ENCODE measurements at regions not wholly inside any gene's neighbourhood (a gene's known extent, or its start where the extent isn't known, plus 50 kb on each side); places are given as distances from the start of the nearest gene placed in this dataset.

DNA sequence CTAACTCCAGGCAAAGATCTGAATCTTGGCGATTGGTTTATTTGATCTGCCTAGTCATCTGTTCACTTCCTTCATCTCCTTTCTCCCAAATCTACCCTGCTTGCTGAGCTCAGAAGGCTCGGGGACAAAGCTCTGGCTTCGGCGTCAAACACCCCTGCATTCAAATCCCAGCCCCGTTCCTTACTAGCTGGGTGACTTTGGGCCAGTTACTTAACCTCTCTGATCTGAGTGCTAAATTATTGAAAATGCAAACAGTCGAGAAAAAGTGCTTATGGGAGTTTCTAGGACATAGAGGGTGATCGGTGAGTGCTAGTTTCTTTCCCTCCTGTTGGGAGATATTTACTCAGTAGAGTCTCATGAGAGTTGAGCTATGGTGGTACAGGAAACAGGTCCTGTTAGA lies 121.2 kb upstream of the RFLNA start:
- H3K27me3 ChIP-seq (replicated peaks in 1 of 4; ENCODE audit: control extremely low read depth in 1 of 4, control insufficient read depth in 3 of 4, insufficient read depth in 4 of 4, low read length in 3 of 4), result peaks cover 0 to 4% (median 0%) of the 10 kb centered on the region in 4 experiments
- CTCF ChIA-PET, result interaction anchor here (0.5 kb wide), 1 partner anchor 62 kb away, joined by 3 read pairs; no protein-coding TSS in a partner anchor

DNA sequence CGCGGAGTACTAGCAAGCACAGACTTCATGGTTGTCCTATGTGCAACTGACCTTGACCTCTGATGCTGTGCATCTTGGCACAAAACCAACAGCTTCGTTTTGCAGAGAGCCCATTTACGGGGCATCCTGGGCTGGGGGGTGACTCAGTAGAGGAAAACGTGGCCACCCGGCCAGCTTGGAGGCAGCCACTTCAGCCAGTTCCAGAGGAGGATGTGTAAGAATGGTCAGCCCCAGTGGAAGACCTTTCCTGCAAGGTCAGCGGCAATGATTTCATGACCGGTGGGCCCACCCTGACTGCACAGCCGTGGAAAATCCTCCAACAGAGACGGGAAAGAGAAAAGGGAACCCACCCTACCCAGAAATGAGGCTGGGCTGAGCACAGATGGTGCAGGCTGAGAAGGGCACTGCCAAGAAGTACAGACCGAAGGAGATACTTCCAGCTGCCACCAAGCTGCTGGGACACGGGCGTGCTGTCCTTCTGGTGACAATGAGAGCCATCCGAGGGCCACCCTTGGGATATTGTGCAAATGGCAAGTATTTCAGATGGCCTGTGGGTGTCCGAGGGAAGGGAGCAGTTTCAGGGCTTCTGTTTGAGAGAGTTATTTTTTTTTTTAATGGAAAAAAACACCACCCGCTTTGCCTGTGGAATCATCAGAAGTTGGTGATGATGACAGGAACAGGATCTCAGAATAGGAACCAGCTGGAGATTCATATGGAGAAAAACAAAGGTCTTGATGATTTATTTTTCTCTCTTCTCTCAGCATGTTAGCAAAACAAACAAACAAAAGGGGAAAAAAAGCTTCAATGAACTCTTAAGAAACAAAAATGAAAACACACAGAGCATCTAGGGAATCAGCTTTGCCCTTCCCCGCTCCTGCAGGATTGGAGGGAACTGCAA lies 120.2 kb upstream of the RFLNA start:
- Mint-ChIP-seq H3K4me1 (no peaks in the 10 kb centered on the region), H3K4me3 (no peak overlapping the region), H3K9me3 (ENCODE audit: insufficient read depth) (no peaks in the 10 kb centered on the region), H3K27me3 (peaks cover 4% of the 10 kb centered on the region), H3K27ac (no peak overlapping the region)
- H3K4me2 ChIP-seq (replicated peaks; ENCODE audit: low read depth, low read length, poor library complexity, severe bottlenecking), result no peak overlapping the region
- ChIA-PET POLR2A (no interaction called here), CTCF (interaction anchor here (0.5 kb wide), 1 partner anchor 61 kb away, joined by 3 read pairs; no protein-coding TSS in a partner anchor)
- H2AFZ ChIP-seq (ENCODE audit: insufficient read depth, low read depth, low read length, poor library complexity, severe bottlenecking), result no peak overlapping the region
- no peaks in the 10 kb centered on the region for H3K36me3 ChIP-seq (replicated peaks in 1 of 2; ENCODE audit: control extremely low read depth in 1 of 2, control insufficient read depth in 1 of 2, extremely low read depth in 1 of 2, insufficient read depth in 2 of 2, low read length in 1 of 2)
- DNase-seq (no peak), ATAC-seq (ENCODE audit: low read depth) (no peak)
- no peaks in the 10 kb centered on the region for H3K4me1 ChIP-seq (ENCODE audit: control insufficient read depth in 2 of 2, insufficient read depth in 2 of 2, low read length in 2 of 2)
- no peak overlapping the region for H3K4me3 ChIP-seq (ENCODE audit: control extremely low read depth in 1 of 5, extremely low read depth in 1 of 5, insufficient read depth in 1 of 5, low read depth in 2 of 5, low read length in 4 of 5)
- no peak overlapping the region for H3K27ac ChIP-seq (ENCODE audit: low read length in 2 of 2)
- 81% methylated on average over 16 of the region's 17 CpGs for WGBS (ENCODE audit: insufficient coverage)
- H3K9ac ChIP-seq (ENCODE audit: low read length), result no peak overlapping the region
- H4K20me1 ChIP-seq (ENCODE audit: control insufficient read depth, insufficient read depth, low read length, poor library complexity, severe bottlenecking), result no peaks in the 10 kb centered on the region
- H3K79me2 ChIP-seq (ENCODE audit: control insufficient read depth, insufficient read depth, low read length), result no peaks in the 10 kb centered on the region
- intact Hi-C loops (cut with micrococcal nuclease), result no loop called here
- H3K27me3 ChIP-seq (replicated peaks in 1 of 4; ENCODE audit: control extremely low read depth in 1 of 4, control insufficient read depth in 3 of 4, insufficient read depth in 4 of 4, low read length in 3 of 4), result peaks cover 0 to 4% (median 0%) of the 10 kb centered on the region in 4 experiments
- no peak for TF ChIP-seq EZH2 (IDR thresholded peaks at IDR 0.05; ENCODE audit: borderline replicate concordance, insufficient read depth, low read depth, low read length, poor library complexity, severe bottlenecking)
- TF ChIP-seq, protein P1, sequence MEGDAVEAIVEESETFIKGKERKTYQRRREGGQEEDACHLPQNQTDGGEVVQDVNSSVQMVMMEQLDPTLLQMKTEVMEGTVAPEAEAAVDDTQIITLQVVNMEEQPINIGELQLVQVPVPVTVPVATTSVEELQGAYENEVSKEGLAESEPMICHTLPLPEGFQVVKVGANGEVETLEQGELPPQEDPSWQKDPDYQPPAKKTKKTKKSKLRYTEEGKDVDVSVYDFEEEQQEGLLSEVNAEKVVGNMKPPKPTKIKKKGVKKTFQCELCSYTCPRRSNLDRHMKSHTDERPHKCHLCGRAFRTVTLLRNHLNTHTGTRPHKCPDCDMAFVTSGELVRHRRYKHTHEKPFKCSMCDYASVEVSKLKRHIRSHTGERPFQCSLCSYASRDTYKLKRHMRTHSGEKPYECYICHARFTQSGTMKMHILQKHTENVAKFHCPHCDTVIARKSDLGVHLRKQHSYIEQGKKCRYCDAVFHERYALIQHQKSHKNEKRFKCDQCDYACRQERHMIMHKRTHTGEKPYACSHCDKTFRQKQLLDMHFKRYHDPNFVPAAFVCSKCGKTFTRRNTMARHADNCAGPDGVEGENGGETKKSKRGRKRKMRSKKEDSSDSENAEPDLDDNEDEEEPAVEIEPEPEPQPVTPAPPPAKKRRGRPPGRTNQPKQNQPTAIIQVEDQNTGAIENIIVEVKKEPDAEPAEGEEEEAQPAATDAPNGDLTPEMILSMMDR (IDR thresholded peaks at IDR 0.05), result no peak
- no peaks in the 10 kb centered on the region for H3K9me3 ChIP-seq (ENCODE audit: control extremely low read depth in 1 of 3, control insufficient read depth in 2 of 3, insufficient read depth in 1 of 3, low read length in 2 of 3)

More for the DNA sequence above, 121.2 kb upstream of the RFLNA start:
- H3K36me3 ChIP-seq (replicated peaks in 1 of 2; ENCODE audit: control extremely low read depth in 1 of 2, control insufficient read depth in 1 of 2, extremely low read depth in 1 of 2, insufficient read depth in 2 of 2, low read length in 1 of 2), result no peaks in the 10 kb centered on the region
- WGBS (ENCODE audit: insufficient coverage), result 78% methylated on average over 3 of the region's 7 CpGs
- no peak overlapping the region for H3K4me3 Mint-ChIP-seq
- no peaks in the 10 kb centered on the region for H3K9me3 Mint-ChIP-seq (ENCODE audit: insufficient read depth)
- H3K9ac ChIP-seq (ENCODE audit: low read length), result no peak overlapping the region
- no peaks in the 10 kb centered on the region for H4K20me1 ChIP-seq (ENCODE audit: control insufficient read depth, insufficient read depth, low read length, poor library complexity, severe bottlenecking)
- no peak for DNase-seq
- no peaks in the 10 kb centered on the region for H3K4me1 Mint-ChIP-seq
- no peak overlapping the region for H3K27ac ChIP-seq (ENCODE audit: low read length in 2 of 2)
- no peaks in the 10 kb centered on the region for H3K79me2 ChIP-seq (ENCODE audit: control insufficient read depth, insufficient read depth, low read length)
- no peak overlapping the region for H3K27ac Mint-ChIP-seq
- H3K9me3 ChIP-seq (ENCODE audit: control extremely low read depth in 1 of 3, control insufficient read depth in 2 of 3, insufficient read depth in 1 of 3, low read length in 2 of 3), result no peaks in the 10 kb centered on the region
- peaks cover 4% of the 10 kb centered on the region for H3K27me3 Mint-ChIP-seq
- POLR2A ChIA-PET, result no interaction called here
- H3K4me2 ChIP-seq (replicated peaks; ENCODE audit: low read depth, low read length, poor library complexity, severe bottlenecking), result no peak overlapping the region
- intact Hi-C loops (cut with micrococcal nuclease), result no loop called here
- H2AFZ ChIP-seq (ENCODE audit: insufficient read depth, low read depth, low read length, poor library complexity, severe bottlenecking), result no peak overlapping the region
- H3K4me3 ChIP-seq (ENCODE audit: control extremely low read depth in 1 of 5, extremely low read depth in 1 of 5, insufficient read depth in 1 of 5, low read depth in 2 of 5, low read length in 4 of 5), result no peak overlapping the region
- TF ChIP-seq EZH2 (IDR thresholded peaks at IDR 0.05; ENCODE audit: borderline replicate concordance, insufficient read depth, low read depth, low read length, poor library complexity, severe bottlenecking), result no peak
- TF ChIP-seq, protein P1 (IDR thresholded peaks at IDR 0.05), result no peak
- no peaks in the 10 kb centered on the region for H3K4me1 ChIP-seq (ENCODE audit: control insufficient read depth in 2 of 2, insufficient read depth in 2 of 2, low read length in 2 of 2)
- ATAC-seq (ENCODE audit: low read depth), result no peak

Data from B cell (primary cell).